Memory B cell (primary cell): ENCODE measurements at regions not wholly inside any gene's neighbourhood (a gene's known extent, or its start where the extent isn't known, plus 50 kb on each side); places are given as distances from the start of the nearest gene placed in this dataset.

Experiments used
- ATAC-seq: fragments of 150-1000 bp; cut with Tn5 transposase; 2 replicates; pipeline ENCODE4 v1.10.0; 2021; ENCODE audit warnings: low read depth, mild to moderate bottlenecking, moderate library complexity
- DNase-seq, 2 donors: peaks; one replicate each; pipeline ENCODE4 v3.0.0; 2022; ENCODE audit warnings: low spot score in 2 of 2
- H3K27ac Mint-ChIP-seq: one replicate; pipeline ENCODE4 v1.8.0; 2022; ENCODE audit warnings: mild to moderate bottlenecking, moderate library complexity, mixed read lengths
- H3K27me3 Mint-ChIP-seq: one replicate; pipeline ENCODE4 v1.8.0; 2022; ENCODE audit warnings: mixed read lengths
- H3K36me3 Mint-ChIP-seq: one replicate; pipeline ENCODE4 v1.8.0; 2022; ENCODE audit warnings: mild to moderate bottlenecking, mixed read lengths
- H3K4me1 Mint-ChIP-seq: one replicate; pipeline ENCODE4 v1.8.0; 2022; ENCODE audit warnings: mixed read lengths
- H3K4me3 Mint-ChIP-seq: one replicate; pipeline ENCODE4 v1.8.0; 2022; ENCODE audit warnings: mild to moderate bottlenecking, moderate library complexity, mixed read lengths
- H3K9me3 Mint-ChIP-seq: one replicate; pipeline ENCODE4 v1.8.0; 2022; ENCODE audit warnings: mixed read lengths

DNA sequence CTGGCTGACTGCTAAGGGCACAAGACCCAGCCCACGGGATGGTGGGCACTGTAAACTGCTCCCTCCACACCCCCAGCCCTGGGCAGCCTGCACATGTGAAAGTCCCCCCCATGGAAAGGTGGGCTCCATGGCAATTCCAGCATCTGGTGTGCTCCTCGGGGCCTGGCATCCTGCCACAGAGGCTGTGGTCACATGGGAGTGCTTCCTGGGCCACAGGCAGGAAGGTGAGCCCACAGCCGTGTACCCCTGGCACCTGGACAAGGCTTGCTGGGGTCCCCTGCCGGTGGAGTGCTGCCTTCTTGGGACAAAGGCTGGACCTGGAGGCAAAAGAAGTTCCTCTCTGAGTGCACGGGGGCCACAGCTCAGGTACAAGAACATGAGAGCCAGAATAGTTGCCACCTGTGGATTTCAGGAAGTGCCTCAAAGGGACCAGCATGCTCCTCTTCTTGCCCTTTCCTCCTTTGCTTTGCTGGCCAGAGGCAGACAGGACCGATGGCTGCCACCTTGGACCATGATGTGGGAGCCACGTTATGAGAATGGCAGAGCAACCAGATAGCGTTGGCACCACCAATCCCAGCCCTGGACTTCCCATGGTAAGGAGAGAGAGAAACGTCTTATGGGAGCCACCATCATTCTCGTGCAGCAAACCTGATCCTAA lies 120.2 kb upstream of the MLN start:
- H3K4me1 Mint-ChIP-seq = no peaks in the 10 kb centered on the region
- DNase-seq (no peak), ATAC-seq (no peak)
- no peak overlapping the region for H3K27ac Mint-ChIP-seq
- no peaks in the 10 kb centered on the region for H3K36me3 Mint-ChIP-seq
- H3K9me3 Mint-ChIP-seq = no peaks in the 10 kb centered on the region
- H3K27me3 Mint-ChIP-seq = peaks cover 12% of the 10 kb centered on the region
- H3K4me3 Mint-ChIP-seq = no peak overlapping the region

DNA sequence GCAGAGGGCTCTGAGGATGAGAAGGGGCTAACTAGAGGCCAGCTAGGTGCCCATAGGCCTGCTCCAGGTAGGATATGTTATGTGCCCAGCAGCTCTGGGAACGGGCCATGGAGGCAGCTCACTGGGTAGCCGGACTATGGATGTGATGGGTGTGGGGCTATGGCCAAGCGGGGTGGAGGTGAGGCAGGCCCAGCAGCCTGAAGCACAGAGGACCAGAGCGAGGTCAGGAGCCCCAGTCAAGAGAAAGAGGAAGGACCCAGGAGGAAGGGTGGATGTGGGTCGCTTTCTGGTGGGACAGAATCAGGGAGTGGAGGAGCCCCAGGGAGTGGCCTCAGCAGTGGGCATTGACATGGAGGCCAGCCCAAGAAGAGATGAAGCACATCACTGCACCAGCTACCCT lies 117.9 kb upstream of the MLN start:
- ATAC-seq = no peak
- Mint-ChIP-seq H3K4me1 (no peaks in the 10 kb centered on the region), H3K27me3 (peaks cover 12% of the 10 kb centered on the region), H3K9me3 (no peaks in the 10 kb centered on the region), H3K36me3 (no peaks in the 10 kb centered on the region), H3K27ac (no peak overlapping the region), H3K4me3 (no peak overlapping the region)
- no peak for DNase-seq

DNA sequence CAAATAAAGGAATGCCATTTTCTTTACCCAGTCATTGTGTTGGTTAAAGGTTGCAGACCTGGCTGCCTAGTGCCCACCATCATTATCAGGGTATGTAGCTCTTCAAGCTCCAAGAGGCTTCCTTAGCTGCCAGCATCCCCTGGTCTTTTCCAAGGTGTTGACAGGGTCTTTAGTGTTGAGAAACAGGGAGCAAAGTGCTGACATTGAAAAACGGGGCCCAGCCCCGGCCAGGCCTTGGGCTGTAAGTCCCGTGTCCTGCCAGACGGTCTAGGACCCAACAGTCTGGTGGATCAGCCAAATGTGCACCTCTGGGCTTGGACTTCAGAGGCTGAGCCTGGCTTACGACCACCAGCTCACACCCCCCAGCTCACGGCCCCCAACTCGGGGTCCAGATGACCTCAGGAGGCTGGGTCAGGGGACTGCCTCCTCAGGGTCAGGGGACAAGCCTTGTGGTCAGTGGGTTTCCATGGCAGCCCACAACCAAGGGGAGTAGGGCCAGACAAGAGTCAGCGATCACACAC lies 114.4 kb upstream of the MLN start:
- H3K4me3 Mint-ChIP-seq = no peak overlapping the region
- H3K27ac Mint-ChIP-seq = no peak overlapping the region
- no peaks in the 10 kb centered on the region for H3K9me3 Mint-ChIP-seq
- no peak for ATAC-seq
- no peaks in the 10 kb centered on the region for H3K36me3 Mint-ChIP-seq
- H3K4me1 Mint-ChIP-seq = peaks cover 11% of the 10 kb centered on the region
- DNase-seq = no peak
- peaks cover 10% of the 10 kb centered on the region for H3K27me3 Mint-ChIP-seq

DNA sequence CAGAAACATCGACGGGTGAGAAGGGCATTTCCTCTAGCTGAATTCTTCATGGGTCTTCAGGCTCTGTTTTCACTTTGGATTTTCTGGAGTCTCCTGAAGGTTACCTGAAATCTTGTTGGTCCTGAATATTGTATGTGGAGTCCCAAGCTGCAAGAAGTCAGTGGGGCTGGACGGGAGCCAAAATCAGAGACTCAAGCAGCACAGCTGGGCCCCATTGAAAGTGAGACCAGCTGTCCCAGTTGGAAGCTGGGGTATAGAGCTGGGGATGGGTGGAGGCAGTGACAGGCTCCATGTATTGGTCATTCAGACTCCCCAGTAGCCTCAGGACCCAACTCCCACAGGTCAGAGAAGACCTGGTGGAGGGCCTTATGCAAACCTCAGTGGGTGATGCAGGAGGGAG lies 111.3 kb upstream of the MLN start:
- no peaks in the 10 kb centered on the region for H3K9me3 Mint-ChIP-seq
- H3K27me3 Mint-ChIP-seq = peaks cover 13% of the 10 kb centered on the region
- no peaks in the 10 kb centered on the region for H3K36me3 Mint-ChIP-seq
- no peak for DNase-seq
- no peak for ATAC-seq
- peak overlapping the region; percentile 35 for H3K27ac Mint-ChIP-seq
- peaks cover 11% of the 10 kb centered on the region for H3K4me1 Mint-ChIP-seq
- H3K4me3 Mint-ChIP-seq = peak overlapping the region; percentile 79

DNA sequence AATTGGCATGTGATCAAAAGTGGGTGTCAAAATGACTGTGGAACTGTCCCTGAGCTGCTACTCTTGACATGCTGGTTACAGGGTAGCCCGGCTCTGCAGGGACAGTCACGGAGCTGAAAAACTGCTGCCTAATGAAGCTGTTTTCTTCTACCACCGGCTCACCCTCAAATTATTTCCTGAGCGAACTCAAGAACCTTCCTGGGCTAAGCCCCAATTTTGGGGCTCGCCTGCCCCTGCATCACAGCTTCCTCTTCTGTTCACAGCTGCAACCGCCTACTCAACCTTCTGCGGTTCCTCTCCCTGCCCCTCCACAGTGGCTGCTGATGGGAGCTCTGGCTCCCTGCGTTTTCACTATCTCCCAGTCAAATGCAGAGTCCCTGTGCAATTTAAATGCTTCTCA lies 110.8 kb upstream of the MLN start:
- H3K27me3 Mint-ChIP-seq = peaks cover 12% of the 10 kb centered on the region
- peak; percentile 100 for ATAC-seq

DNA sequence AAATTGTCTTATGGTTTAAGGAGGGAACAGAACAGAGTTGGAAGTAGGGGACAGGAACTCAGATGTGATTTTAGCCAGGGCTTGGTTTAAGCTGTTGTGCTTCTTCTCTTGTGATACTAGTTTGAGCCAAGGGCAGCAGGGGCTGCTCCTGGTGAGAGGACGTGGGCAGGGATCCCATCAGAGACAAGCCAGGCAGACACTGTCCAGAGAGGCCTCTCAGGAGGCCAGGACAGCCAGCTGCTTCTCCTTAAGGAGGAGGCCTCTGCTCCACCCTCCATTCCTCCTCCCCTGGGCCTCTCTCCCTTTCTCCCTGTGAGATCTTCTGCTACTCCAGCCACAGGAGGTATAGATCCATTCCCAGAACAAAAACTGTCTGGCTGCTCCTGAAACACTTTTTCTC lies 108.4 kb upstream of the MLN start:
- DNase-seq = no peak
- Mint-ChIP-seq H3K9me3 (no peaks in the 10 kb centered on the region), H3K4me3 (no peak overlapping the region), H3K27ac (peak overlapping the region; percentile 7), H3K4me1 (peaks cover 11% of the 10 kb centered on the region), H3K36me3 (no peaks in the 10 kb centered on the region), H3K27me3 (peaks cover 7% of the 10 kb centered on the region)
- no peak for ATAC-seq

More for the DNA sequence above, 110.8 kb upstream of the MLN start:
- Mint-ChIP-seq H3K27ac (peak overlapping the region; percentile 35), H3K4me3 (peak overlapping the region; percentile 79), H3K36me3 (no peaks in the 10 kb centered on the region), H3K4me1 (peaks cover 11% of the 10 kb centered on the region), H3K9me3 (no peaks in the 10 kb centered on the region)
- peak; percentile 30 to 41 for DNase-seq

DNA sequence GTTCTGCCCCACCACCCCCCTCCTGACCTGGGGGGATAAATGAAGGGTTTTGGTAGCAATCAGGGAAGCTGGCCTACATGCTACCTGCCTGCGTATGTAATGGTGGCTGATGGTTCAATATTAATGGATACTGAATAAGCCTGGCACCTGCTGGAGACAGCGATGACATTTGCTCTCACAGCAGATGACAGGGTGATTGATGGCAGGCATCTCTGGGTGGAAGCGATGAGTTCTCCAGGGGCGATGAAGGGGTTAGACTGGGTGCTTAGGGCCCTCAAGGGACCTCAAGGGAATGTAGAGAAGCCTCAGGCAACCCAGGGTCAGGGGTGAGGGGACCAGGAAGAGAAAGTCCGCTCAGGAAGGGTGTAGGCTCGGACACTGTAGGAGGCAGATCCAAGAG lies 107.7 kb upstream of the MLN start:
- Mint-ChIP-seq H3K4me1 (peaks cover 11% of the 10 kb centered on the region), H3K36me3 (no peaks in the 10 kb centered on the region), H3K27me3 (peaks cover 9% of the 10 kb centered on the region), H3K4me3 (no peak overlapping the region), H3K27ac (no peak overlapping the region), H3K9me3 (no peaks in the 10 kb centered on the region)
- ATAC-seq (no peak), DNase-seq (no peak)

DNA sequence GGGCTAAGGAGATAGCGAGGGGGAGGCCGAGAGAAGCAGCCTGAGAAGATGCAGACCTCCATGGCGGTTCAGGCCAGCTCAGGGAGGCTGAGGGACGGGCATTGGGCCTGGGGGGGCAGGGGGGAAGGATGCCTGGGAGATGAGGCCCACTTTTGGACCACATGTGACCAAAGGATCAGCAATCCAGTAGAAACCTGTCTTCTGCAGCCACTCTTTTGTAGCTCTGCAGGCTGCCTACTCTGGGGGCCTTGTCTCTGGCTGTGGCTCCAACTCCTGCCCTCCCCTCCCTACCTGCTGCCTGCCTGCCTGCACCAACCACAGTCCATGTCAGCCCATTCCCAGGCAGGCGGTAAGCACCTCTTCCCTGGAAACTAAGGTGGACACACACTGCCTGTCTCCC lies 106.8 kb upstream of the MLN start:
- Mint-ChIP-seq H3K9me3 (no peaks in the 10 kb centered on the region), H3K4me1 (peaks cover 11% of the 10 kb centered on the region), H3K27ac (no peak overlapping the region), H3K36me3 (no peaks in the 10 kb centered on the region), H3K27me3 (peaks cover 9% of the 10 kb centered on the region), H3K4me3 (no peak overlapping the region)
- ATAC-seq (no peak), DNase-seq (no peak)

DNA sequence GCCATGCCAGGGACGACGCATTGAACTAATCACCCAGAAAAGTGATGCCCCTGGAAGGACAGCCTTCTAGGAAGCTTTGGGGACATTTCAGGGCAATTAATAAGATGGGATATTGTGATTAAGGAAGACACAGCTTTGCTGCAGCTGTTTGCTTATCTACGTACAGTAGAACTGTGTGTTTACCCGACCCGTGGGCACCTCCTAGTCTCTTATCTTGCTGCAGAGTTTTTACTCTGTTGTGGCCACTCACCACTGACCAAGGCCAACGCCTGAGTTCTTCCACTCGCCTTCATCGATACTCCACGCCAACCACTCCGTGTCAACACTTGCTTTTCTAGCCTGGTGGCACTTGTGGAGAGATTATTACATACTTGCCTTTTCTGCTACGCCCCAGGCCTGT lies 105.9 kb upstream of the MLN start:
- Mint-ChIP-seq H3K27ac (no peak overlapping the region), H3K4me3 (no peak overlapping the region), H3K9me3 (no peaks in the 10 kb centered on the region), H3K36me3 (no peaks in the 10 kb centered on the region), H3K4me1 (peaks cover 15% of the 10 kb centered on the region), H3K27me3 (peaks cover 12% of the 10 kb centered on the region)
- ATAC-seq (no peak), DNase-seq (no peak)

DNA sequence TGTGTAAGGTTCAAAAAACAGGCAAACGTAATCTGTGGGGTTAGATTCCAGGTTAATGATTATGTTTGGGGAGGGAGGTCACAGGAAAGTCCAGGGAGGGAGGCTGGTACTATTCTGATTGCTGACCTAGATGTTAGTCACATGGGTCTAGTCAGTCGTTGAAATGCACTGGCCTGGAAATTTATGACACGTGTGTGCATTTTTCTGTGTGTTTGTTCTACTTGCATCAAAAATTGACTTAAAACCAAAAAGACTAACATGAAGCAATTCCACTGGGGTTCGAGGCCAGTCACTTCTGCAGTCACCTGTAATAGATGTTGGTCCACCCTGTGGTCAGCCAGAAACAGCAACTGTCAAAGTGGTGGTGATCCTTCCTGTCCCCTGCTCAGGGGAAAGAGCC lies 104.2 kb upstream of the MLN start:
- Mint-ChIP-seq H3K4me1 (peaks cover 11% of the 10 kb centered on the region), H3K9me3 (no peaks in the 10 kb centered on the region), H3K27me3 (peaks cover 14% of the 10 kb centered on the region), H3K27ac (no peak overlapping the region), H3K4me3 (no peak overlapping the region), H3K36me3 (no peaks in the 10 kb centered on the region)
- DNase-seq (no peak), ATAC-seq (no peak)

DNA sequence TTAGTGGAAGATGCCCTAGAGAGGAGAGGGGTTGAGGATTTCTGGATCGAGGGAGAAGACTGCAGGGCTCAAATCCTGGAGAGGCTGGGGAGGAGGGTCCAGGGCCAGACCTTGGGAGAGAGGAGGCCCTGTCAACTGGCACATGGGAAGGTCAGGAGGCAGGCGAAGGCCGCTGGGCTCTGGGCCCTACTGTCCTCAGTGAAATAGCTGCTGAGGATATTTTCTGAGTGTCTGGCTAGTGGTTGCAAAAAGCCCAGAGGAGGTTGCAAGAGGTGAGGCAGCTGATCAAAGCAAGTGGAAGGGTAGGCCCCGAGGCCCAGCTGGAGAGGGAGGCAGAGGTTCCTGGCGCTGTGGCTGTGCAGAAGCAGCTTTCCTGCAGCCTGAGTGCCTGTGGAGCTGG lies 103.4 kb upstream of the MLN start:
- H3K4me3 Mint-ChIP-seq = no peak overlapping the region
- H3K4me1 Mint-ChIP-seq = peaks cover 11% of the 10 kb centered on the region
- DNase-seq = no peak
- H3K27me3 Mint-ChIP-seq = peaks cover 17% of the 10 kb centered on the region
- H3K9me3 Mint-ChIP-seq = no peaks in the 10 kb centered on the region
- H3K27ac Mint-ChIP-seq = no peak overlapping the region
- H3K36me3 Mint-ChIP-seq = no peaks in the 10 kb centered on the region
- no peak for ATAC-seq

DNA sequence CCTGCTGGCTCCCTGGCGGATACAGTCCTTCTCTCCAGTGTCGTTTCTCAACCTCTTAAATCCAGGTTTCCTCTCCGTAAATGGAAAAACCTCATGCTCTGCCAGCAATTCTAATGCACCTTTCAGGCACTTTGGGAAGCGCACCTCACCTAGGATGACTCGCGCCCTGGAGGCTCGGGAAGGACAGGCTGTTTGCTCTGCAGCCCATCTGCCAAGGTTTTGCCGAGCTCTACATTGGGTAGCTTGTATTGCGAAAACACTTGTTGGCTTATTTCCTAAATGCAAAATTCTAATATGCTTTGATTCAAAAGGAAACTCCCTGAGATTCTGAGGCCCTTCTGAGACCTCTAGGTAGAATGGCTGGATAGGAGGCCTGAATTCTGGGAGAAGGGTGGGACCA lies 102.6 kb upstream of the MLN start:
- H3K9me3 Mint-ChIP-seq = no peaks in the 10 kb centered on the region
- peaks cover 22% of the 10 kb centered on the region for H3K27me3 Mint-ChIP-seq
- no peak overlapping the region for H3K27ac Mint-ChIP-seq
- no peak for ATAC-seq
- no peak for DNase-seq
- no peak overlapping the region for H3K4me3 Mint-ChIP-seq
- H3K4me1 Mint-ChIP-seq = peaks cover 11% of the 10 kb centered on the region
- H3K36me3 Mint-ChIP-seq = no peaks in the 10 kb centered on the region

DNA sequence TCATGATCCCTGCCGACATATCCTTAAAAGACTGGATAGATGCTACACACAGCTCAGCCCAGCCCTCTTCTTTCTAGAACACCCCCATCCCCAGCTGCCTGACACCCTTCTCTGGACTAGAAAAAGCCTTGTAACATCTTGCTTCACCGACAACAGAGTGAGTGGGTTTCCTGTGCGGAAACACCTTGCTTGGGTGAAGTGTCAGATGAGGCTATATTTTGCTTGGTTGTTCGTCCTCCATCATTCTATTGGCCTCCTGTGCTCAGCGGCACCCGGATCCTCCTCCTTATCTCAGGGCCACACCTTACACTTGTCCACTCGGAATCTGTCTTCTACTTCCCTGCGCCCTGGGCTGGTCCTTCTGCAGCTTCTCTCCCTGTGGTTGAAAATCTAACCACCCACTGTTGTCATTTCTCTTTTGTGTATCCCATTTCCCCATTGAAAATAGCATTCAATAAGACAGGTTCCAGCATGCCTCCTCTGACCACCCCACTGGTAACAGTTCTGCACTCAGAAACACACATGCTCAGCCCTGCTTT lies 101.3 kb upstream of the MLN start:
- H3K4me1 Mint-ChIP-seq = peaks cover 15% of the 10 kb centered on the region
- no peak for DNase-seq

DNA sequence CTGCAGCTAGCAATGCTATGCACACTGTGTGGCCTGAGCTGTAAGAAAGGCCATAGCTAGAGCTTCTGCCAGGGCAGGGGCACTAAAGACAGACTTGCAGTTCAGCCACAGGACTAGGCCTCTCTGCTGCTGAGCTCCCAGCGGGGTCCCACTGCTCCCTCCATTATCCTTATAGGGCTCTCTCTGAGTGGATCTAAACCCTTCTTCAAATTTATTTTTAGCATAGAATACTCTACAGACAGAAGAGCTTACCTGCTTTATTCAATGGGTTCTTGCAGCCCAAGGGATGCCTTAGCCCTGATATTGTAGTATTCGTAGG lies 100.9 kb upstream of the MLN start:
- H3K9me3 Mint-ChIP-seq = no peaks in the 10 kb centered on the region
- no peak overlapping the region for H3K4me3 Mint-ChIP-seq
- peaks cover 30% of the 10 kb centered on the region for H3K27me3 Mint-ChIP-seq
- peaks cover 15% of the 10 kb centered on the region for H3K4me1 Mint-ChIP-seq
- no peak overlapping the region for H3K27ac Mint-ChIP-seq
- no peak for ATAC-seq
- no peaks in the 10 kb centered on the region for H3K36me3 Mint-ChIP-seq
- no peak for DNase-seq

More for the DNA sequence above, 101.3 kb upstream of the MLN start:
- Mint-ChIP-seq H3K36me3 (no peaks in the 10 kb centered on the region), H3K27ac (peak overlapping the region; percentile 4), H3K9me3 (no peaks in the 10 kb centered on the region), H3K4me3 (peak overlapping the region; percentile 28), H3K27me3 (peaks cover 28% of the 10 kb centered on the region)
- ATAC-seq = peak; percentile 73
